ENCODE measurements at regions not wholly inside any gene's neighbourhood (a gene's known extent, or its start where the extent isn't known, plus 50 kb on each side); places are given as distances from the start of the nearest gene placed in this dataset.

DNA sequence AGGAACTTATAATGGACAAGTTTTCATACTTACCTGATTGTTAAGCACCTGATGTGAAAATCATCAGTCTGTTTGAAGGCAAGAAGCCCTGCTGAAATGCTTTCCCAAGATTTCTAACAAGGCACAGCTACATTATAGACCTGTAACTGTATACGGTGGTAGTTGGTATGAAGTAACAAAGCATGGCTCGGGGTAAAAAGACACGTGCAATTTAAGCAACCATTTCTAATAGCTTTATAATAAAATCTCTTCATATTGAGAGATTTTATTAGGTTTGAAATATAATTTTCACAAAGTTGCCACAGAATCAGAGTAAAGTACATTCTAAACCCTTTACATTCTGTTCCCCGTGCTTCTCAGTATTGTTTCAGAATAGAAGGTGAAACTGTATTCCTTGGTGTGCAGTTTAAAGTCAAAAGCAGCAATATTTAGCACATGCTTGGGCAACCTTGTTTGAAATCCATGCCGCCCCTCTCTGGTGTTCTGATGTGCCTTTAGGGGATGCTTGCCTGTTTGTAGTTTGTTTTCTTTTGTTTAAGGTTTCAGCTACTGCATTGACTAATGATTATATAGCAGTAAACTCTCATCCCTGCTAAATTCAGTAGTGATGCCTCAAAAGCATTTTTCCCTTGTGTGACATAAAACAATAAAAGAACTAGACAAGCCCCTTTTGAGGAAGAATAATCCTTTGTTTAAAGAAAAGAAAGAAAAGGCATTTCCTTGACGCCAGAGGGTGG is 125.2 kb upstream of the OBI1 start:
- no peak for DNase-seq (ENCODE audit: low spot score)

DNA sequence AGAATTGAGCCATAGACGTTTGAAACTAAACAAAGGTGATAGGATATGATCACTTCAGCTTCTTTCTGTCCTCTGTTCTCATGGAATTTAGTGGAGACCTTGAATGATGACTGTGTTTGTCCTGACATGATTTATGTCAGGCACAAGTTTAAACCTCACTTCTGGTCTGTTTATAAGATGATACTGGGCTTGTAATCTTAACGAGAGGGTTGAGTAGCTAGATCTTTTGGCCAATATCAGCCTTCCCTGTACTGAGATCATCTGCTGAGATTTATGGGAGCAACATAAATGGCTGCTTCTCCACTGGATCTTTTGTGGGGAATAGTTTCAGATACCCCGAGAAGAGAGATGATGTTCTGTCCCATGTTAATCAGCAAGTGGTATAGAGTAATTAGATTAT is 121.8 kb upstream of the OBI1 start:
- no peak for DNase-seq (ENCODE audit: low spot score)

DNA sequence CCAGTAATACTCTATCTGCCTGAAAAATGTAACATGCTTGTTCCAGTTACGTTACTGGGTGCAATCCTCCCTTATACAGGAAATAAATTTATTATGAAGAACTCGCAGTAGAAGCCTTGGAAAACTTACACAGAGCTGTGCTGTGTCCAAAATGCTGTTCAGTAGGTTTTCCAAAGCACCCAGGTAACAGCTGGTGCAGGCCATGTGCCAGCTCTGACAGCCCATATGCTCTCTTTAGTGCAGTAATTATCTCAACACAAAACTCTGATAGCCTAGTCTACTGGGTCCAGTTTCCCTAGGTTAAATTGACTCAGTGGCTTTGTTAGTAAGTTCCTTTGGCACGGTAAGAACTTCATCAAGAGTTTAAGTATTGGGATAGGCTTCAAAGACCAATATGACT is 120.7 kb upstream of the OBI1 start:
- DNase-seq (ENCODE audit: low spot score), result no peak

GRCh38 chr13:78777976-78778375 is 119.0 kb upstream of the OBI1 start:
- peak; percentile 23 for DNase-seq (ENCODE audit: low spot score)

- no peak for DNase-seq (ENCODE audit: low spot score)
These were observed 118.4 kb upstream of the OBI1 start for GRCh38 chr13:78777396-78777795.

DNA sequence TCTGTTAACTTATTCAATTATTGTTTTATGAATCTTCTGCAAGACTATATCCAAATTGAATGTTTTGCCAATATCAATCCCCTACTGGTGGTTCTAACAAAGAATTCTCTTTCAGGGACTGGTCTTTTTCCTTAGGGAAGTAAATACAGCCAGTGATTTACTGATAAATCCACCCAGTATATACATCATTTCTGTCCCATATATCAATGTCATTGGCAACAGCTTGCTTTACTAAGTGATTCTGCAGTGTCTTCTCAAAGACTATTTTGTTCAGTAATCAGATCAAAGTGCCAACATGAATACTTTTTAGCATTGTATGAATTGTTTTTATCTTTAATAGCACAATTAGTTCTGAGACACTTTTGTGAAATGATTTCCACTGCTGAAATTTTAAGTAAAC is 114.0 kb upstream of the OBI1 start:
- no peak for DNase-seq (ENCODE audit: low spot score)

- no peak for DNase-seq (ENCODE audit: low spot score)
These were observed 111.6 kb upstream of the OBI1 start for GRCh38 chr13:78770601-78771000.

GRCh38 chr13:78768950-78769349 is 110.0 kb upstream of the OBI1 start:
- DNase-seq (ENCODE audit: low spot score), result no peak

- no peak for DNase-seq (ENCODE audit: low spot score)
These were observed 105.7 kb upstream of the OBI1 start for GRCh38 chr13:78764665-78765064.

DNA sequence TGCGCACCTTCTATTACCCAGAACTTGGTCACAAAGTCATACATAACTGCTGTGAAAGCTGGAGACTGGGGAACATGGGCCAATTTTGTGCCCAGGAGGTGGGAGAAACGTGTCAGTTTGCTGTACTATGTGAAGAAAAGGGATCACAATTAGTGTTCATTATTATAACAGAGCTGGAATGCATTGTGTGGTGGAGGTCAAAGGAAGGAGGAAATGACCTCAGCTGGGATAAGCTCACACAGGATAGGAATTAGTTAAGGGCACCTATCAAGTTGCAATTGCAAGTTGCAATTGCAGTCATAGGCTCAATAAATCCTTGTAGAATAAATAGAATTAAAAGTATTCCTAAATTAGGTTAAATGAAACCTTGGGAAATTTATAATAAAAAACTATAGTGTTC is 103.9 kb upstream of the OBI1 start:
- no peak for DNase-seq (ENCODE audit: low spot score)

DNA sequence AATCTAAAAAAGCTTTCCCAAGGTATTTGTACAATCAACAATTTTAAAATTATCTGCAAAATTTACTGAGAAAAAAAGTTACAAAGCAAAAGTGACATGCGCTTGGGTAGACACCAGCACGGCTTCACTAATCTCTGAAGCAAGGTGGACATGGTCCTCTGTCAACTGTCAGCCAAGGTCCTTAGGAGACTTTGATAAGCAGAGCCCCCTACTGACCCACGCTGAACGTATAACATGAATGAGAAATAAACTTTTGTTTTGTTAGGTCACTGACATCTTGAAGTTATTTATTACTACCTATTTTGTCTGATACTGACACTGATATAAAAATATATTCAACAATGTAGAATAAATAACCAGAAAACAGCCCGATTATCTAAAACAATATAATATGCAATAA is 100.7 kb upstream of the OBI1 start:
- DNase-seq (ENCODE audit: low spot score), result no peak

DNA sequence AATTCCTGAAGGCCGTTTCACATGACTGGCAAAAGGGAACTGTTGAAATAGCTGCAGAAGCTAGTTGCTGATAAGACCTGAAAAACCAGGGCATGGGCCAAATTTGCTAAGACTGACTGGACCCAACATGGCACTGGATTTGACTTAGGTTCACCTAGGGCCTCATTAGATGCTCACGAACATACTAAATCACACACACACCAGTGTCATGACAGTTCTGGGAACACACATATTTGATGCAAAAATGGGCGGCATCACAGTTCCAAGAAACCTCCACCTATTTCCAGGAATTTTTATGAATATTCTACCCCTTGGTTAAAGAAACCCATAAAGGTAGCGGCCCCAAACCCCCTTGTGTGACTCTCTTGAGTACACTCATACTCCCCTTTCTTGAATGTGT is 99.6 kb upstream of the OBI1 start:
- DNase-seq (ENCODE audit: low spot score), result no peak

- DNase-seq (ENCODE audit: low spot score), result no peak
These were observed 94.5 kb upstream of the OBI1 start for GRCh38 chr13:78753435-78753834.

DNA sequence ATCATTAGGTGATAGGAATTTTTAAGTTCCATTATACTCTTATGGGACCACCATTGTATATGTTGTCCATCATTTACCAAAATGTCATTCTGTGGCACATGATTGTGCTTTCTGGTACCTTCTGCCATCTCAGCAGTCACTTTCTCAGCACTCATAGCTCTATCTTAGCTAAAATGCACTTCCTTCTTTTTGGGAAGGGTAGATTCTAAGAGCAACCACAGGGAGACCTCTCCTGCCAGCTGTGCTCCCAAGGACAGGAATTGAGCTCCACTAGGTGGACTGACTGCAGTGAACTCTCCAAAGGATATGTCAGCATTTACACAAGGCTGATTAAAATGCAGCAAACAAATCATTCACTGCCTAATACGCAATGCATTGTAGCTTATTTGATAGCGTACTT is 91.8 kb upstream of the OBI1 start:
- no peak for DNase-seq (ENCODE audit: low spot score)

DNA sequence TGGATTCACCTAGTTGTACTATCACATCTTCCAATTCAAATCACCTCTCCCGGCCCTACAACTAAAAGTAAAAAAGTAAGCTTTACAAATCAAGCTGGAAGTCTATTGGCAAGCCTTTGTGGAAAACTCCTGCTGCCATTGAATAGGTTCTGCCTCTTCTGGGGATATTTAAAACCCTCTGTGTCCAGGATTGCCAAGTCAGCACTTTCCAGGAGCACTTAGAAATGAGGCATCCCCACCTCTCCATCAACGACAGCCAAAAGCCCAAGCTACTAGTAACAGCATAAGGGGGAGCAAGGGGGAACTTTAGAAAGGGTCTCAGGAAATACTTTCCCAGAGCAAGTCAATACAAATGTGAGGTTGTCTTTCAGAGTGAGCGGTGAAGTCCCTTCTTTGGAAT is 85.0 kb upstream of the OBI1 start:
- no peak for DNase-seq (ENCODE audit: low spot score)

DNA sequence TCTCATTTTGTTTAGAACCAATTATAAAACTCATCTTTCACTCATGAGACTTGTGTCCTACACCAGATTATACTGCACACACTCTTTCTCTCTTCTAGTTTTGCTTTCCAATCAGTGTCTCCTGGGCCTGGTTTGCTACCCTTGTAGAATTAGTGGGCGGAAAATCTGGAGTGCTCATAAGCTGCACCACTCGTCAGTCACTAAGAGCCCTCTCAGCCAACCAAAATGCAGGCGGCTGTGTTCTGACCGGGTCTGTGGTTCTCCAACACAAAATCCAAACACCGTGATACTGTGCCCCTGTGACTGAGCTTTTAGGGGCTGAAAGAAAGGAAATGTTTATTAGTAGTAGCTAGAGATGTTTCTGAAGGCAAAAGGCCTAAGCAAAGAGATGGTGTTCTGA is 83.7 kb upstream of the OBI1 start:
- DNase-seq (ENCODE audit: low spot score), result no peak

DNA sequence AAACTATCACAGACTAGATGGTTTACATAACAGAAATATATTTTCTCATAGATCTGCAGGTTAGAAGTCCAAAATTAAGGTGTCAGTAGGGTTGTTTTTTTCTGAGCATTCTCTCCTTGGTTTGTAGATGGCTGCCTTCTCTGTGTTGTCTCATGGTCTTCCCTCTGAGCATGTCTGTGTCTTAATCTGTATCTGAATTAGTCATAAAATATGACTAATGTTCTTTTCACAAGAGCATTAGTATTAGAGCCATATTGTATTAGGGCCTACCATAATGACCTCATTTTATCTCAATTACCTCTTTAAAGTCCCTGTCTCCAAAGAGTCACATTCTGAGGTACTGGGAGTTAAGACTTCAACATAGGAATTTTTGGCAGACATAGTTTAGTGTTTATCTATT is 77.2 kb upstream of the OBI1 start:
- DNase-seq (ENCODE audit: low spot score), result no peak

GRCh38 chr13:78732445-78733017 is 73.6 kb upstream of the OBI1 start:
- no peak for DNase-seq (ENCODE audit: low spot score)

GRCh38 chr13:78722700-78723099 is 63.7 kb upstream of the OBI1 start:
- no peak for DNase-seq (ENCODE audit: low spot score)

DNA sequence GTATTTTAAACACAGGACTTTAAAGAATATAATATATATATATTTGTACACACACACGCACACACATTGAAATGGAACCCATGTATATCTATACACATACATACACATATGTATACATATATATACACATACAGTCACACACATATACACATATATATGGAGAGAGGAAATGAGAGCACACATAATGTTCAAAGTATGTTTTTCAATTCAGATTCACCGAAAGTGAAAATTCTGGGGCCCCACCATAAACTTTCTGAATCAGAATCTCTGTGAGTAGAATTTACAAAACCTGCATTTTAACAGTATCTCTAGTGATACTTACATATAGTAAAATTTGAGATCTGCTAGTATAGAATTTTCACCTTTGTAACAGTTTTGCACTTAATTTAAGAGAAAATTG is 60.4 kb upstream of the OBI1 start:
- no peak for DNase-seq (ENCODE audit: low spot score)

GRCh38 chr13:78714717-78715116 is 55.8 kb upstream of the OBI1 start:
- DNase-seq (ENCODE audit: low spot score), result no peak

DNA sequence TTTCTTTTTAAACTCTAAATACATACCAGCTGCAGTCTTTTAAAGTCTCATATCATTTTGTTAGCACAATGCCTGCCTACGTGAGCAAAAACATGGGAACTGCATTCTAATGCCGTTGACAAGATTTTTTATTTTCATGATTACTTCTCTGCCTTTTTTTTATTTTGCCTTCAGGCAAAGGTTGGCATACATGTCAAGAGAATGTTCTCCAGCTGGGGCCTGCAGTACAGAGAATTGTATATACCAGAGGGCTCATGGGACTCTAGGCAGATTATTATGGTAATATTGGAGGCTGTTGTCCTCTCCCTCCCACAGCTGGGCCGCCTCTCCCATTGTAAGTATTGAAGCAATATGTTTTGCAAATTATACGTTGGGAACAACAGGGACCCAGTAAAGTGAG is 53.9 kb upstream of the OBI1 start:
- DNase-seq (ENCODE audit: low spot score), result no peak

DNA sequence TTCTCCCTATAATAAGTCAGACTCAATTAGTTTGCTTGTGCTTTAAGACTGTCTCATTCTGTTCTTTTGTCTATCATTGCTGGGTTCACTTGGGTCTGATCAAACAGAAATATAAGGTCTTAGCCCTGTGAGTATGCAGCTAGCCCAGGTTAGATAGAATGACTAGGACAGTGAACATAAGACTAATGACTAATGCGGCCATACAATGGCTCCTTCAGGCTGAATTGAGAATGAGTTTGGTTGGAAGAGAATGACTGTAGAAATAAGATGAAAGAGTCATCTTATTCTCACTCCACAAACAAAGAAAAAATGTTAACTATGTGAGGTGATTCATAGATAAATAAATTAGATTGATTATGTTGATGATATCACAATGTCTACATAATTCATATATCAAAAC is 50.1 kb upstream of the OBI1 start:
- DNase-seq (ENCODE audit: low spot score), result no peak
